Sigmoid colon (tissue), 6 donors: ENCODE measurements at regions not wholly inside any gene's neighbourhood (a gene's known extent, or its start where the extent isn't known, plus 50 kb on each side); places are given as distances from the start of the nearest gene placed in this dataset.

Experiments used
- DNase-seq: peaks from one replicate; pipeline ENCODE4 v3.0.0-alpha.2; 2019
- H3K27ac ChIP-seq, 4 donors: fragments of 200-600 bp; sonication (generic); one replicate each; pipeline ENCODE4 v1.5.1; 2016 to 2019; ENCODE audit warnings: mild to moderate bottlenecking in 1 of 4
- H3K27me3 ChIP-seq, 3 donors: fragments of 200-600 bp; sonication (generic); one replicate each; pipeline ENCODE4 v1.5.1; 2019; ENCODE audit warnings: mild to moderate bottlenecking in 1 of 3
- H3K36me3 ChIP-seq, 4 donors: fragments of 200-600 bp; sonication (generic); one replicate each; pipeline ENCODE4 v1.5.1; 2016 to 2019
- H3K4me1 ChIP-seq, 4 donors: fragments of 200-600 bp; sonication (generic); one replicate each; pipeline ENCODE4 v1.5.1; 2017 to 2019
- H3K4me3 ChIP-seq, 4 donors: fragments of 200-600 bp; sonication (generic); one replicate each; pipeline ENCODE4 v1.5.1; 2017 to 2019; ENCODE audit warnings: mild to moderate bottlenecking in 2 of 4, moderate library complexity in 1 of 4
- H3K9me3 ChIP-seq, 4 donors: fragments of 200-600 bp in 3 of 4; sonication (generic) in 3 of 4; one replicate each; pipeline versions ENCODE4 v1.5.1 to v1.6.1; 2013 to 2019
- EP300 ChIP-seq, 4 donors: sonication (generic); formaldehyde crosslinking; IDR thresholded peaks; one replicate each; pipeline ENCODE4 v1.6.1; 2017; ENCODE audit warnings: antibody characterized with exemption in 4 of 4
- POLR2A ChIP-seq, 2 donors: fragments of 450-650 bp; IDR thresholded peaks; one replicate each; pipeline ENCODE4 v1.6.1; 2016; ENCODE audit warnings: antibody characterized with exemption in 2 of 2, mild to moderate bottlenecking in 2 of 2, moderate library complexity in 2 of 2
- POLR2AphosphoS5 ChIP-seq, 4 donors: sonication (generic); formaldehyde crosslinking; IDR thresholded peaks; one replicate each; pipeline ENCODE4 v1.6.1; 2017; ENCODE audit warnings: antibody characterized with exemption in 4 of 4
- WGBS, 2 donors: extraction: QIAGEN DNeasy Blood & Tissue Kit; methylation state at CpG; one replicate each; pipeline ENCODE4 v1.1.7; 2013; 5-methylcytosine and 5-hydroxymethylcytosine counted together
- intact Hi-C: fragments of 100-400 bp; cut with DNase I; formaldehyde crosslinking; loops from one replicate; pipeline ENCODE4 v1.15.1; 2023
- TF ChIP-seq, protein P1 (sequence below), 4 experiments: fragments of 450-650 bp in 3 of 4; fragments of 200-600 bp in 1 of 4; IDR thresholded peaks; one replicate each; pipeline ENCODE4 v1.5.1; 2016 to 2019; ENCODE audit warnings: antibody characterized with exemption in 4 of 4, mild to moderate bottlenecking in 3 of 4, moderate library complexity in 2 of 4
- donor health status: healthy with polysubstance abuse.
- donor health status: healthy.

DNA sequence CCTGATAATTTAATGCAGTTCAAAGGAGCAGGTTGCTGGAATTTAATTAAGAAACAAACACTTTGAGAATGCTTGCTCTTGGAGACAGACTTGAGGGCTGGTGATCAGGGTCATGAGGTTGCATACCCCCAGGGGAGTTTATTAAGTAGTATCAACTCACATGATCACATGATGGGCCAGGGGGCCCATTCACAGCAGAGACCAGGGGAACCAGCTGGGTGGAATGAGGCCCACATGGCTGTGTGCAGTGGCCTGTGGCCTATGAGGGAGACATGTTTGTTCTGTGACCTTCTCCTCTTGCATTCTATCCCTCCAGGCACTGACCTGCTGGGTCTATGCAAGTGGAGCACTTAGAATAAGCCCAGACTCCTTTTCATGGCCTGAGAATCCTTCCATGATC is 266.6 kb upstream of the PWP1 start:
- H3K36me3 ChIP-seq, result no peaks in the 10 kb centered on the region
- no peaks in the 10 kb centered on the region for H3K4me1 ChIP-seq
- no peaks in the 10 kb centered on the region for H3K27me3 ChIP-seq

DNA sequence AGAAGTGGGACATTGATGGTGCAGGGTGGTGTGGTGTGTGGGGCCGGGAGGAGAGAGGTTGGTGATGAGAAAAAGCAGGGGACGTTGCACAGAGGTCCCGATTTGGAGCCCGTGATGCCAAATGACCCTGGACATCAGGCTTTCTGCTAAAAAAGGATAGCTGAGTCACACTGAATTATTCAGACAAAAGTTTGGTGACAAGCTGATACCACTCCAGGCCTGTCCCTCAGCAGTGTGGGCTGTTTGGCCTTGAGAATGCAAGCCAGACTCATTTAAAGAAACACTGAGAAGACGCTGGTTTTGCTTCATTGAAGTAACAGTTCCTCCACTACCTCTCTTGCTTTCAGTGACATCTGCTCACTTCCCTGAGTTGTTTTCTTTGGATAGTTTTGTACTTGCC is 262.1 kb upstream of the PWP1 start:
- 85 to 89% methylated on average over 5 of the region's 5 CpGs for WGBS, 2 donors
- no peak overlapping the region for H3K27ac ChIP-seq
- no peak for TF ChIP-seq POLR2AphosphoS5 (IDR thresholded peaks at IDR 0.05)
- TF ChIP-seq EP300 (IDR thresholded peaks at IDR 0.05), result no peak
- TF ChIP-seq, protein P1, sequence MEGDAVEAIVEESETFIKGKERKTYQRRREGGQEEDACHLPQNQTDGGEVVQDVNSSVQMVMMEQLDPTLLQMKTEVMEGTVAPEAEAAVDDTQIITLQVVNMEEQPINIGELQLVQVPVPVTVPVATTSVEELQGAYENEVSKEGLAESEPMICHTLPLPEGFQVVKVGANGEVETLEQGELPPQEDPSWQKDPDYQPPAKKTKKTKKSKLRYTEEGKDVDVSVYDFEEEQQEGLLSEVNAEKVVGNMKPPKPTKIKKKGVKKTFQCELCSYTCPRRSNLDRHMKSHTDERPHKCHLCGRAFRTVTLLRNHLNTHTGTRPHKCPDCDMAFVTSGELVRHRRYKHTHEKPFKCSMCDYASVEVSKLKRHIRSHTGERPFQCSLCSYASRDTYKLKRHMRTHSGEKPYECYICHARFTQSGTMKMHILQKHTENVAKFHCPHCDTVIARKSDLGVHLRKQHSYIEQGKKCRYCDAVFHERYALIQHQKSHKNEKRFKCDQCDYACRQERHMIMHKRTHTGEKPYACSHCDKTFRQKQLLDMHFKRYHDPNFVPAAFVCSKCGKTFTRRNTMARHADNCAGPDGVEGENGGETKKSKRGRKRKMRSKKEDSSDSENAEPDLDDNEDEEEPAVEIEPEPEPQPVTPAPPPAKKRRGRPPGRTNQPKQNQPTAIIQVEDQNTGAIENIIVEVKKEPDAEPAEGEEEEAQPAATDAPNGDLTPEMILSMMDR (IDR thresholded peaks at IDR 0.05), result no peak
- TF ChIP-seq POLR2A (IDR thresholded peaks at IDR 0.05), result no peak
- H3K27me3 ChIP-seq, result no peaks in the 10 kb centered on the region
- H3K4me3 ChIP-seq, result no peak overlapping the region
- no peaks in the 10 kb centered on the region for H3K36me3 ChIP-seq
- DNase-seq, result no peak
- no peaks in the 10 kb centered on the region for H3K4me1 ChIP-seq
- intact Hi-C loops, result no loop called here
- peaks cover 0 to 3% (median 0%) of the 10 kb centered on the region in 4 donors for H3K9me3 ChIP-seq

More for the DNA sequence above, 266.6 kb upstream of the PWP1 start:
- no peaks in the 10 kb centered on the region for H3K9me3 ChIP-seq
- intact Hi-C loops, result no loop called here
- TF ChIP-seq POLR2AphosphoS5 (IDR thresholded peaks at IDR 0.05) (no peak), POLR2A (IDR thresholded peaks at IDR 0.05) (no peak), EP300 (IDR thresholded peaks at IDR 0.05) (no peak)
- TF ChIP-seq, protein P1 (IDR thresholded peaks at IDR 0.05), result no peak
- H3K4me3 ChIP-seq, result no peak overlapping the region
- DNase-seq, result no peak
- no peak overlapping the region for H3K27ac ChIP-seq

GRCh38 chr12:107429006-107429705 is 256.4 kb upstream of the PWP1 start:
- Histone ChIP-seq H3K27ac (no peak overlapping the region), H3K36me3 (no peaks in the 10 kb centered on the region), H3K4me3 (no peak overlapping the region), H3K27me3 (no peaks in the 10 kb centered on the region), H3K4me1 (no peaks in the 10 kb centered on the region), H3K9me3 (peaks cover 0 to 3% (median 0%) of the 10 kb centered on the region in 4 donors)
- TF ChIP-seq POLR2A (IDR thresholded peaks at IDR 0.05) (no peak), POLR2AphosphoS5 (IDR thresholded peaks at IDR 0.05) (no peak), EP300 (IDR thresholded peaks at IDR 0.05) (no peak)
- TF ChIP-seq, protein P1 (IDR thresholded peaks at IDR 0.05), result no peak
- DNase-seq, result no peak
- intact Hi-C loops, result no loop called here
- WGBS, 2 donors, result 50 to 72% methylated on average over 7 of the region's 7 CpGs

GRCh38 chr12:107431942-107432341 is 253.7 kb upstream of the PWP1 start:
- no peak for DNase-seq
- Histone ChIP-seq H3K4me3 (no peak overlapping the region), H3K4me1 (no peaks in the 10 kb centered on the region), H3K27me3 (no peaks in the 10 kb centered on the region), H3K36me3 (no peaks in the 10 kb centered on the region), H3K9me3 (peaks cover 0 to 1% (median 0%) of the 10 kb centered on the region in 4 donors), H3K27ac (no peak overlapping the region)
- 12 to 46% methylated on average over 1 of the region's 1 CpG for WGBS, 2 donors
- TF ChIP-seq, protein P1 (IDR thresholded peaks at IDR 0.05), result no peak
- TF ChIP-seq POLR2A (IDR thresholded peaks at IDR 0.05) (no peak), POLR2AphosphoS5 (IDR thresholded peaks at IDR 0.05) (no peak), EP300 (IDR thresholded peaks at IDR 0.05) (no peak)
- intact Hi-C loops, result no loop called here

DNA sequence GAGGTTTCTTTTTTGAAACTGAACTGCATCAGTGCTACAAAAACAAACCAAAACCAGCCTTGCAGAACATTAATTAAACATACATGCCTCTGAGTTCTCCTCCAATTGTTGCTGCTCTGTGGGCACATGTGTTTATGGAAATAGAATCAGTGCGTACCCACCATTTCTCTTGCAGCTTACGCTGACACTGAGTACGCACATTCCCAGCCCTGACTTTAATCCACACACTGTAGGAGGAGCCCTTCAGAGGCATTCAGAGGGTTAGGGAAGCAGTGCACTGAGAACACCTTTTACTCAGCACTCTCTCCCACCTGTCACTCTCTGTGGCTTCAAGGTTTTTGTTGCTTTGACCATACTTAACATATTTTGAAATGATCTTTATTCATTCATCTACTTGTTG is 250.5 kb upstream of the PWP1 start:
- Histone ChIP-seq H3K27ac (no peak overlapping the region), H3K36me3 (no peaks in the 10 kb centered on the region), H3K9me3 (no peaks in the 10 kb centered on the region), H3K4me3 (no peak overlapping the region), H3K4me1 (no peaks in the 10 kb centered on the region), H3K27me3 (no peaks in the 10 kb centered on the region)
- DNase-seq, result no peak
- TF ChIP-seq, protein P1 (IDR thresholded peaks at IDR 0.05), result no peak
- TF ChIP-seq EP300 (IDR thresholded peaks at IDR 0.05) (no peak), POLR2A (IDR thresholded peaks at IDR 0.05) (no peak), POLR2AphosphoS5 (IDR thresholded peaks at IDR 0.05) (no peak)
- 86 to 97% methylated on average over 3 of the region's 3 CpGs for WGBS, 2 donors
- intact Hi-C loops, result no loop called here
